ENCODE measurements at regions not wholly inside any gene's neighbourhood (a gene's known extent, or its start where the extent isn't known, plus 50 kb on each side); places are given as distances from the start of the nearest gene placed in this dataset.
"Not testable (repeated sequence)": the region's sequence is repeated elsewhere in the genome, so short reads cannot be mapped to it uniquely, and the experiment has no call there.

- Histone ChIP-seq H3K9me3 (replicated peaks) (no peaks in the 10 kb centered on the region), H3K36me3 (no peaks in the 10 kb centered on the region), H3K4me3 (no peak overlapping the region), H3K27ac (no peak overlapping the region), H3K27me3 (replicated peaks) (no peaks in the 10 kb centered on the region), H3K4me1 (replicated peaks) (no peaks in the 10 kb centered on the region)
- DNase-seq (ENCODE audit: low read depth in 1 of 2, low spot score in 2 of 2): no peak
Measured at GRCh38 chr2:224135881-224136280, 96.8 kb upstream of the SERPINE2 start.

- Histone ChIP-seq H3K36me3 (no peaks in the 10 kb centered on the region), H3K4me3 (no peak overlapping the region), H3K9me3 (replicated peaks) (no peaks in the 10 kb centered on the region), H3K27me3 (replicated peaks) (no peaks in the 10 kb centered on the region), H3K4me1 (replicated peaks) (no peaks in the 10 kb centered on the region), H3K27ac (no peak overlapping the region)
- no peak for DNase-seq (ENCODE audit: low read depth in 1 of 2, low spot score in 2 of 2)
Measured at GRCh38 chr2:224134003-224134734, 95.1 kb upstream of the SERPINE2 start.

DNA sequence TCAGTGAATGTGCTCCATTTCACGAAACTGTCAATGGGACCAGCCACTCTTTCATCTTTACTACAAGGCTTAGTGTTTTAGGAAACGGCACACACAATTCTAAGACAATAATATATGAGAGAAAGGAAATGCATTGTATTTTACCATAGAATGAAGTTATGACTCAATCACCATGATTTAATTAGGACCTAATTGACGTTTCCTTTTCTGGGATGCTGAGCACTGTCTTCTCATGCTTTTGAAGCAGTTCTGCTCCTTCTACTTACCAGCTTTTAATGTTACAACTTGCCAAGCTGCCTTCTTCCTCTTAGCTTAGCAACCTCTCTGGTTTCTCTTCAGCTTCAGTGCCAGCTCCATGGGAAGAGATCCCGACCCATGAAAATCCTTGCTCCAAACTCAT, 94.3 kb upstream of the SERPINE2 start:
- no peak for DNase-seq (ENCODE audit: low read depth in 1 of 2, low spot score in 2 of 2)
- Histone ChIP-seq H3K9me3 (replicated peaks) (no peaks in the 10 kb centered on the region), H3K4me1 (replicated peaks) (no peaks in the 10 kb centered on the region), H3K36me3 (no peaks in the 10 kb centered on the region), H3K27me3 (replicated peaks) (no peaks in the 10 kb centered on the region), H3K4me3 (no peak overlapping the region), H3K27ac (no peak overlapping the region)

DNA sequence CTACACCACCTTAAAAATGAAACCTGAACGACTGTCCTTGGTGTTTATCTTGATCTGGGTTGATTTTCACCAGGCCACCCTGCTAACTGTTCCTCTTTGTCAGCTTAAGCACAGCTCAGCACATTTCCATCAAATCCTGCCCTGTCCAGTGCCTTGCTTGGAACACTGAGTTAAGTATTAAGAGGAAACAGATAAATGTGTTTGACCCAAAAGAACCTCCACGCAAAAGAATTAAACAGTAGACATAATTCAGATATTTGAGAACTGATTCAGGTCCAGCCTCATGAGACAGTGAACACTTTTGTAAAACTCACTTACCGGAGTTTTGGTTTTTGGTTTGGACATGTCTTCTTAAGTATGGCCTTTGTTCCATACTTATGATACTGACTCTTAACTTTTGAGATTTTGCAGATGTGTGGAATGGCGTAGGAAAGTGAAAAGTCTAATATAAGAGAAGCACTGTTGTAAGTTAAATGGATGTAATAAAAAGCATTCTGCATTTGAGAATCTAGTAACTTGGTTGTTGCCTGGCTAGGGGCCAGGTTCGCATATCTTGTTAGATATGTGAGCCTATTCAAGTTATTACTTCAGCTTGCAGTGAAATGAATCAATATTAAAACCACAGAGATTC, 88.9 kb upstream of the SERPINE2 start:
- H3K36me3 ChIP-seq: no peaks in the 10 kb centered on the region
- DNase-seq (ENCODE audit: low read depth in 1 of 2, low spot score in 2 of 2): no peak
- no peaks in the 10 kb centered on the region for H3K27me3 ChIP-seq (replicated peaks)
- H3K4me3 ChIP-seq: no peak overlapping the region
- H3K27ac ChIP-seq: no peak overlapping the region
- H3K4me1 ChIP-seq (replicated peaks): 0 out of 2 replicates have a peak, but pooled peaks cover 3% of the 10 kb centered on the region
- no peaks in the 10 kb centered on the region for H3K9me3 ChIP-seq (replicated peaks)

DNA sequence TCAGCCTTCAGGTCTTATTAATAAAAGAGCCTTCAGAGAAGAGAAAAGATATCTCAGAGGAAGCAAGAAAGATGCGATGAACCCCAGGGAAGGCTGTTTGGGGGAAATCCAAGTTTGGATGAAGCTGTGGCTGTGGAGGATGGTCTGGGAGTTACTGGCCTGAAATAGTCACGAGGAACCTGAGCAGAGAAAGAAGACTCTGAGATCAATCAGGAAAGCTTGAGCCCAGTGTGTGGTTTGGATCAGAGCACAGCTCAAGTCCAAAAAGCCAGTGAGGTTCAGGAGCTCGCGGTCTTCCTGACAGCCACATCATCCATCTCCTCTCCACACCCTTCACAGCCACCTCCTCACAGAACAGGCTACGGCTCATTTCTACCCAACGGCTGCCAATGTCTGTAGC, 87.4 kb upstream of the SERPINE2 start:
- no peak overlapping the region for H3K4me3 ChIP-seq
- no peak overlapping the region for H3K27ac ChIP-seq
- no peak for DNase-seq (ENCODE audit: low read depth in 1 of 2, low spot score in 2 of 2)
- H3K4me1 ChIP-seq (replicated peaks): 0 out of 2 replicates have a peak, but pooled peaks cover 3% of the 10 kb centered on the region
- H3K27me3 ChIP-seq (replicated peaks): no peaks in the 10 kb centered on the region
- H3K36me3 ChIP-seq: no peaks in the 10 kb centered on the region
- H3K9me3 ChIP-seq (replicated peaks): no peaks in the 10 kb centered on the region

GRCh38 chr2:224126003-224126402, 86.9 kb upstream of the SERPINE2 start:
- no peak for DNase-seq (ENCODE audit: low read depth in 1 of 2, low spot score in 2 of 2)
- Histone ChIP-seq H3K4me3 (no peak overlapping the region), H3K27ac (no peak overlapping the region)

DNA sequence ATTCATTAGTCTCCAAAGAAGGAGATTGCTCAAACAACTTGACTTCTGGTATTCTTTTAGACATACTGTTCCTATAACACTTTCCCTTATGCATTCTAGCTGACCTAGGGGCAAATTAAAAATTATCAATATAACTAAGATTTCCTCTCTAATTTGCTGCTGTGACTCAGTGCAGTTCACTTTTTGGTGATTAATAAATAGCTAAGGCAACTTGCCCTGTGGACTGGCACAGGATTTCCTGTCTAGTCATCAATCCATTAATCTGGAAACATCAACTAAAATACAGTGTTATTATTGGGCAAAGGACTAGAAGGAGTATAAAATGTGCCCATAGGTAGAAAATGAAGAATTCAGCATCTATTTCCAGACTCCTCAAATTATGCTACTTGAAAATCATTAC, 83.5 kb upstream of the SERPINE2 start:
- no peak overlapping the region for H3K4me3 ChIP-seq
- no peaks in the 10 kb centered on the region for H3K27me3 ChIP-seq (replicated peaks)
- H3K27ac ChIP-seq: no peak overlapping the region
- no peak for DNase-seq (ENCODE audit: low read depth in 1 of 2, low spot score in 2 of 2)
- no peaks in the 10 kb centered on the region for H3K36me3 ChIP-seq
- 0 out of 2 replicates have a peak, but pooled peaks cover 3% of the 10 kb centered on the region for H3K4me1 ChIP-seq (replicated peaks)
- H3K9me3 ChIP-seq (replicated peaks): 0 out of 2 replicates have a peak, but pooled peaks cover 4% of the 10 kb centered on the region

More at GRCh38 chr2:224126003-224126402, 86.9 kb upstream of the SERPINE2 start:
- no peaks in the 10 kb centered on the region for H3K36me3 ChIP-seq
- H3K27me3 ChIP-seq (replicated peaks): no peaks in the 10 kb centered on the region
- no peaks in the 10 kb centered on the region for H3K9me3 ChIP-seq (replicated peaks)
- 0 out of 2 replicates have a peak, but pooled peaks cover 3% of the 10 kb centered on the region for H3K4me1 ChIP-seq (replicated peaks)

- DNase-seq (ENCODE audit: low read depth in 1 of 2, low spot score in 2 of 2): no peak
- H3K4me1 ChIP-seq (replicated peaks): 0 out of 2 replicates have a peak, but pooled peaks cover 3% of the 10 kb centered on the region
- no peaks in the 10 kb centered on the region for H3K36me3 ChIP-seq
- no peaks in the 10 kb centered on the region for H3K27me3 ChIP-seq (replicated peaks)
- H3K4me3 ChIP-seq: no peak overlapping the region
- H3K9me3 ChIP-seq (replicated peaks): 0 out of 2 replicates have a peak, but pooled peaks cover 4% of the 10 kb centered on the region
- H3K27ac ChIP-seq: no peak overlapping the region
Measured at GRCh38 chr2:224121406-224122067, 82.5 kb upstream of the SERPINE2 start.

GRCh38 chr2:224120986-224121385, 81.9 kb upstream of the SERPINE2 start:
- Histone ChIP-seq H3K9me3 (replicated peaks) (0 out of 2 replicates have a peak, but pooled peaks cover 4% of the 10 kb centered on the region), H3K27me3 (replicated peaks) (no peaks in the 10 kb centered on the region), H3K27ac (no peak overlapping the region), H3K36me3 (no peaks in the 10 kb centered on the region), H3K4me3 (no peak overlapping the region), H3K4me1 (replicated peaks) (0 out of 2 replicates have a peak, but pooled peaks cover 1% of the 10 kb centered on the region)
- no peak for DNase-seq (ENCODE audit: low read depth in 1 of 2, low spot score in 2 of 2)

GRCh38 chr2:224119846-224120245, 80.8 kb upstream of the SERPINE2 start:
- DNase-seq (ENCODE audit: low read depth in 1 of 2, low spot score in 2 of 2): not testable (repeated sequence)

DNA sequence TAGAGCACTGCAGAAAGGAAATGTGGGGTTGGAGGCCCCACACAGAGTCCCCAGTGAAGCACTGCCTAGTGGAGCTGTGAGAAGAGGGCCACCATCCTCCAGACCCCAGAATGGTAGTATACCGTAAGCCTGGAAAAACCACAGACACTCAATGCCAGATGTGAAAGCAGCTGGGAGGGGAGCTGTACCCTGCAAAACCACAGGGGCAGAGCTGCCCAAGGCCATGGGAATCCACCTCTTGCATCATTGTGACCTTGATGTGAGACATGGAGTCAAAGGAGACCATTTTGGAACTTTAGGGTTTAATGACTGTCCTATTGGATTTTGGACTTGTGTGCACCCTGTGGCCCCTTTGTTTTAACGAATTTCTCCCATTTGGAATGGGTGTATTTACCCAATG, 75.3 kb upstream of the SERPINE2 start:
- H3K4me3 ChIP-seq: no peak overlapping the region
- H3K36me3 ChIP-seq: no peaks in the 10 kb centered on the region
- H3K9me3 ChIP-seq (replicated peaks): no peaks in the 10 kb centered on the region
- no peaks in the 10 kb centered on the region for H3K4me1 ChIP-seq (replicated peaks)
- H3K27me3 ChIP-seq (replicated peaks): no peaks in the 10 kb centered on the region
- H3K27ac ChIP-seq: no peak overlapping the region
- DNase-seq (ENCODE audit: low read depth in 1 of 2, low spot score in 2 of 2): no peak

More at GRCh38 chr2:224119846-224120245, 80.8 kb upstream of the SERPINE2 start:
- H3K27me3 ChIP-seq (replicated peaks); H3K9me3 ChIP-seq (replicated peaks); H3K4me1 ChIP-seq (replicated peaks); H3K36me3 ChIP-seq; H3K27ac ChIP-seq; H3K4me3 ChIP-seq: not testable (repeated sequence)

DNA sequence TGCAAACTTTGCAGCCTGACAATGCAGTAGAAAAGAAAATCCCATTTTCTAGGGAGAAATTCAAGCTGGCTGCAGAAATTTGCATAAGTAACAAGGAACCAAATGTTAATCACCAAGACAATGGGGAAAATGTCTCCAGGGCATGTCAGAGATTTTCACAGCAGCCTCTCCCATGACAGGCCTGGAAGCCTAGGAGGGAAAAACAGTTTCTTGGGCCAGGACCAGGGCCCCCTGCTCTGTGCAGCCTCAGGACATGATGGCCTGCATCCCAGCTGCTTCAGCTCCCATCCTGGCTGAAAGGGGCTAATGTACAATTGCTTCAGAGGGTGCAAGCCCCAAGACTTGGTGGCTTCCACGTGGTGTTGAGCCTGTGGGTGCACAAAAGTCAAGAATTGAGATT, 74.8 kb upstream of the SERPINE2 start:
- not testable (repeated sequence) for H3K27ac ChIP-seq

DNA sequence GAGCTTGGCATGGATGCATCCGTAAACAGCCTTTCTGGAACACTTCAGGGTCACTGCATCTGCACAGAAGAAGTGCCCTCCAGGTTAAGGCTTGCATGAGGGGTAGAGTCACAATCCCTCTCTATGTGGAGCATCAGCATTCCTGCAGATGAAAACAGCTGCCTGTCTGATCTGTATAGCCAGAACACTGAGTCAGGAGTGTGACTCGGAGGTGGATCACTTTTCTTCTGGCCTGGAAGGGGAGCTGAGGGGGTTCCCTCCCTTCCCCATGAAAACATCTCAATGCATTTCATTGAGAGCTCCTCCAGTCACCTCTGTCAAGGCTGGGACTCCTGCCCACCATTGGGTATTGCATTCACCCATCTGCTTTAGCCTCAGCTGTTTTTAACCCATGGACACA, 72.5 kb upstream of the SERPINE2 start:
- Histone ChIP-seq H3K4me1 (replicated peaks) (no peaks in the 10 kb centered on the region), H3K36me3 (no peaks in the 10 kb centered on the region), H3K4me3 (no peak overlapping the region), H3K27ac (no peak overlapping the region), H3K9me3 (replicated peaks) (no peaks in the 10 kb centered on the region), H3K27me3 (replicated peaks) (no peaks in the 10 kb centered on the region)
- no peak for DNase-seq (ENCODE audit: low read depth in 1 of 2, low spot score in 2 of 2)

More for the DNA sequence above, 74.8 kb upstream of the SERPINE2 start:
- H3K27me3 ChIP-seq (replicated peaks); H3K9me3 ChIP-seq (replicated peaks); H3K4me3 ChIP-seq; H3K36me3 ChIP-seq; H3K4me1 ChIP-seq (replicated peaks); DNase-seq (ENCODE audit: low read depth in 1 of 2, low spot score in 2 of 2): not testable (repeated sequence)

- H3K27ac ChIP-seq: no peak overlapping the region
- no peak for DNase-seq (ENCODE audit: low read depth in 1 of 2, low spot score in 2 of 2)
- H3K36me3 ChIP-seq: no peaks in the 10 kb centered on the region
- H3K9me3 ChIP-seq (replicated peaks): no peaks in the 10 kb centered on the region
- H3K4me1 ChIP-seq (replicated peaks): no peaks in the 10 kb centered on the region
- H3K27me3 ChIP-seq (replicated peaks): no peaks in the 10 kb centered on the region
- no peak overlapping the region for H3K4me3 ChIP-seq
Measured at GRCh38 chr2:224110811-224111210, 71.7 kb upstream of the SERPINE2 start.
